ENCODE measurements at regions not wholly inside any gene's neighbourhood (a gene's known extent, or its start where the extent isn't known, plus 50 kb on each side); places are given as distances from the start of the nearest gene placed in this dataset.

GRCh38 chr13:64746845-64747244, 2483.3 kb downstream of the PCDH9 start:
- no peaks in the 10 kb centered on the region for H3K36me3 ChIP-seq
- no peaks in the 10 kb centered on the region for H3K9me3 ChIP-seq
- TF ChIP-seq CTCF (IDR thresholded peaks at IDR 0.05), result no peak
- H3K9ac ChIP-seq (ENCODE audit: low read depth in 2 of 2, low read length in 2 of 2), result no peak overlapping the region
- DNase-seq, result no peak
- H3K4me1 ChIP-seq, result no peaks in the 10 kb centered on the region
- no peak overlapping the region for H3K4me3 ChIP-seq
- no peaks in the 10 kb centered on the region for H3K27me3 ChIP-seq
- no peak overlapping the region for H3K27ac ChIP-seq
- intact Hi-C loops (cut with DNase I), result no loop called here

GRCh38 chr13:64740493-64740892, 2489.6 kb downstream of the PCDH9 start:
- no peak for TF ChIP-seq CTCF (IDR thresholded peaks at IDR 0.05)
- H3K9me3 ChIP-seq, result no peaks in the 10 kb centered on the region
- intact Hi-C loops (cut with DNase I), result no loop called here

GRCh38 chr13:64725492-64725891, 2504.6 kb downstream of the PCDH9 start:
- H3K4me1 ChIP-seq, result no peaks in the 10 kb centered on the region
- no peak for DNase-seq
- intact Hi-C loops (cut with DNase I), result no loop called here
- H3K9me3 ChIP-seq, result no peaks in the 10 kb centered on the region
- no peak overlapping the region for H3K4me3 ChIP-seq
- no peak overlapping the region for H3K27ac ChIP-seq
- H3K9ac ChIP-seq (ENCODE audit: low read depth in 2 of 2, low read length in 2 of 2), result no peak overlapping the region
- H3K27me3 ChIP-seq, result no peaks in the 10 kb centered on the region
- no peaks in the 10 kb centered on the region for H3K36me3 ChIP-seq
- TF ChIP-seq CTCF (IDR thresholded peaks at IDR 0.05), result no peak

More at GRCh38 chr13:64740493-64740892, 2489.6 kb downstream of the PCDH9 start:
- DNase-seq, result no peak
- H3K4me1 ChIP-seq, result no peaks in the 10 kb centered on the region
- no peak overlapping the region for H3K4me3 ChIP-seq
- no peaks in the 10 kb centered on the region for H3K36me3 ChIP-seq
- H3K9ac ChIP-seq (ENCODE audit: low read depth in 2 of 2, low read length in 2 of 2), result no peak overlapping the region
- no peak overlapping the region for H3K27ac ChIP-seq
- H3K27me3 ChIP-seq, result no peaks in the 10 kb centered on the region

- Histone ChIP-seq H3K27me3 (no peaks in the 10 kb centered on the region), H3K9me3 (no peaks in the 10 kb centered on the region), H3K4me3 (no peak overlapping the region), H3K4me1 (no peaks in the 10 kb centered on the region), H3K9ac (ENCODE audit: low read depth in 2 of 2, low read length in 2 of 2) (no peak overlapping the region), H3K36me3 (no peaks in the 10 kb centered on the region), H3K27ac (no peak overlapping the region)
- no peak for DNase-seq
- intact Hi-C loops (cut with DNase I), result no loop called here
- no peak for TF ChIP-seq CTCF (IDR thresholded peaks at IDR 0.05)
These were observed 2506.4 kb downstream of the PCDH9 start for GRCh38 chr13:64723724-64724123.

- Histone ChIP-seq H3K27me3 (no peaks in the 10 kb centered on the region), H3K9ac (ENCODE audit: low read depth in 2 of 2, low read length in 2 of 2) (no peak overlapping the region), H3K27ac (no peak overlapping the region), H3K4me3 (no peak overlapping the region), H3K4me1 (no peaks in the 10 kb centered on the region), H3K9me3 (no peaks in the 10 kb centered on the region), H3K36me3 (no peaks in the 10 kb centered on the region)
- intact Hi-C loops (cut with DNase I), result no loop called here
- no peak for DNase-seq
- no peak for TF ChIP-seq CTCF (IDR thresholded peaks at IDR 0.05)
These were observed 2512.0 kb downstream of the PCDH9 start for GRCh38 chr13:64718116-64718515.

GRCh38 chr13:64716936-64717335, 2513.2 kb downstream of the PCDH9 start:
- DNase-seq, result no peak
- Histone ChIP-seq H3K9ac (ENCODE audit: low read depth in 2 of 2, low read length in 2 of 2) (no peak overlapping the region), H3K36me3 (no peaks in the 10 kb centered on the region), H3K27me3 (no peaks in the 10 kb centered on the region), H3K9me3 (no peaks in the 10 kb centered on the region), H3K4me1 (no peaks in the 10 kb centered on the region), H3K27ac (no peak overlapping the region), H3K4me3 (no peak overlapping the region)
- intact Hi-C loops (cut with DNase I), result no loop called here
- TF ChIP-seq CTCF (IDR thresholded peaks at IDR 0.05), result no peak

All from colonic mucosa (tissue), 4 donors.